ENCODE measurements at regions not wholly inside any gene's neighbourhood (a gene's known extent, or its start where the extent isn't known, plus 50 kb on each side); places are given as distances from the start of the nearest gene placed in this dataset.

DNA sequence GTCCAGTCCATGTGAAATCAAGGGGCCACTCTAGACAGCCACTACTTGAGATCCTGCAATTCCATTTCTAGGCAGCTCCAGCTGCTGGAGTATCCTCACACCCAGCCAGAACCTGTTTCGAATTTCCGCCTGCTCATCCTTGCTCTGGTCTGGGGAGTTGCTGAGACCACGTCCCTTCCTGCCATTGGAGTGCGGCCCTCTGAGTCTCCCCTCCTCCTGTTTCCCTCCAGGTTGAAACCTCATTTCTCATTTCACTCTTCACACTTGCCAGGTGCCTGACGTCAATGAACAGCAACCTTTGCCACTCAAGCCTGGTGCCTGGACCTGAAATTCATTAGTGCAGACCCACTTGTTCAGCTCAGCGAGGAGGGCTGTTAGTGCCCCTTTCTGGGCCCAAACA lies 307.5 kb upstream of the SHH start:
- TF ChIP-seq, protein P1, sequence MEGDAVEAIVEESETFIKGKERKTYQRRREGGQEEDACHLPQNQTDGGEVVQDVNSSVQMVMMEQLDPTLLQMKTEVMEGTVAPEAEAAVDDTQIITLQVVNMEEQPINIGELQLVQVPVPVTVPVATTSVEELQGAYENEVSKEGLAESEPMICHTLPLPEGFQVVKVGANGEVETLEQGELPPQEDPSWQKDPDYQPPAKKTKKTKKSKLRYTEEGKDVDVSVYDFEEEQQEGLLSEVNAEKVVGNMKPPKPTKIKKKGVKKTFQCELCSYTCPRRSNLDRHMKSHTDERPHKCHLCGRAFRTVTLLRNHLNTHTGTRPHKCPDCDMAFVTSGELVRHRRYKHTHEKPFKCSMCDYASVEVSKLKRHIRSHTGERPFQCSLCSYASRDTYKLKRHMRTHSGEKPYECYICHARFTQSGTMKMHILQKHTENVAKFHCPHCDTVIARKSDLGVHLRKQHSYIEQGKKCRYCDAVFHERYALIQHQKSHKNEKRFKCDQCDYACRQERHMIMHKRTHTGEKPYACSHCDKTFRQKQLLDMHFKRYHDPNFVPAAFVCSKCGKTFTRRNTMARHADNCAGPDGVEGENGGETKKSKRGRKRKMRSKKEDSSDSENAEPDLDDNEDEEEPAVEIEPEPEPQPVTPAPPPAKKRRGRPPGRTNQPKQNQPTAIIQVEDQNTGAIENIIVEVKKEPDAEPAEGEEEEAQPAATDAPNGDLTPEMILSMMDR (IDR thresholded peaks at IDR 0.05) = no peak
- no peak for TF ChIP-seq POLR2A (IDR thresholded peaks at IDR 0.05)

All from thyroid gland (tissue), 4 donors.